IMR-90 (cell line): ENCODE measurements at regions not wholly inside any gene's neighbourhood (a gene's known extent, or its start where the extent isn't known, plus 50 kb on each side); places are given as distances from the start of the nearest gene placed in this dataset.

Experiments
- ATAC-seq: fragments of 200-7000 bp; cut with Tn5 transposase; 2 replicates; pipeline ENCODE4 v1.9.1; 2020; ENCODE audit warnings: low read depth, mild to moderate bottlenecking, moderate library complexity
- BruUV-seq: library from RNA; stranded (reverse); fragments of 400-500 nt; replicated peaks from 2 replicates; lab custom pipeline; 2021; lab: Mats Ljungman, UMichigan
- CTCF ChIA-PET: fragments of 300-600 bp; formaldehyde crosslinking; extraction: SDS; loops from one replicate; lab custom pipeline; 2021; ENCODE audit warnings: antibody characterized with exemption; lab: Yijun Ruan, JAX
- POLR2A ChIA-PET: fragments of 300-600 bp; sonication (Branson Sonifier 250); formaldehyde crosslinking; loops from one replicate; lab custom pipeline; 2022; ENCODE audit warnings: antibody characterized with exemption; ENCODE audit not compliant: unreplicated experiment; lab: Charles Lee
- DNase-seq: peaks from one replicate; pipeline ENCODE4 v3.0.0; 2013
- H2AFZ ChIP-seq: replicated peaks from 2 replicates; pipeline ENCODE3; 2013; ENCODE audit warnings: low read length, mild to moderate bottlenecking; ENCODE audit not compliant: poor library complexity
- H2AK5ac ChIP-seq: 2 replicates; pipeline ENCODE4 v1.6.1; 2013; ENCODE audit warnings: low read depth, low read length, inconsistent platforms
- H2AK9ac ChIP-seq: replicated peaks from 2 replicates; pipeline ENCODE3; 2013; ENCODE audit warnings: mild to moderate bottlenecking, low read depth, low read length, moderate library complexity; ENCODE audit not compliant: poor library complexity
- H2BK120ac ChIP-seq: 2 replicates; pipeline ENCODE4 v1.6.1; 2013; ENCODE audit warnings: low read depth, low read length, inconsistent platforms
- H2BK15ac ChIP-seq: 3 replicates; pipeline ENCODE4 v1.6.1; 2013; ENCODE audit warnings: low read depth, low read length, inconsistent platforms
- H2BK20ac ChIP-seq: 2 replicates; pipeline ENCODE4 v1.6.1; 2013; ENCODE audit warnings: low read depth, mild to moderate bottlenecking, inconsistent platforms, low read length, moderate library complexity
- H2BK5ac ChIP-seq: 2 replicates; pipeline ENCODE4 v1.6.1; 2013; ENCODE audit warnings: mild to moderate bottlenecking, low read depth, low read length, inconsistent platforms; ENCODE audit not compliant: poor library complexity, severe bottlenecking
- H3K14ac ChIP-seq: replicated peaks from 2 replicates; pipeline ENCODE4 v1.6.1; 2013; ENCODE audit warnings: low read depth, low read length, inconsistent platforms
- H3K18ac ChIP-seq: 2 replicates; pipeline ENCODE4 v1.6.1; 2013; ENCODE audit warnings: low read depth, low read length, control low read depth
- H3K23ac ChIP-seq: 2 replicates; pipeline ENCODE4 v1.6.1; 2013; ENCODE audit warnings: low read depth, low read length, inconsistent platforms
- H3K27ac ChIP-seq: 2 replicates; pipeline ENCODE4 v1.5.1; 2013; ENCODE audit warnings: mild to moderate bottlenecking, control low read depth, low read length; ENCODE audit not compliant: insufficient read depth
- H3K27me3 ChIP-seq: 2 replicates; pipeline ENCODE4 v1.6.1; 2013; ENCODE audit warnings: low read length; ENCODE audit not compliant: control insufficient read depth, insufficient read depth
- H3K36me3 ChIP-seq: 2 replicates; pipeline ENCODE4 v1.6.1; 2013; ENCODE audit warnings: low read length, mixed read lengths; ENCODE audit not compliant: control insufficient read depth, insufficient read depth
- H3K4ac ChIP-seq: 2 replicates; pipeline ENCODE4 v1.6.1; 2013; ENCODE audit warnings: low read depth, low read length, inconsistent platforms
- H3K4me1 ChIP-seq: 2 replicates; pipeline ENCODE4 v1.6.1; 2013; ENCODE audit warnings: low read length, mixed read lengths; ENCODE audit not compliant: control insufficient read depth, insufficient read depth
- H3K4me2 ChIP-seq: 2 replicates; pipeline ENCODE4 v1.6.1; 2013; ENCODE audit warnings: low read depth, mild to moderate bottlenecking, control low read depth, low read length, moderate library complexity
- H3K4me3 ChIP-seq: 2 replicates; pipeline ENCODE4 v1.5.1; 2013; ENCODE audit warnings: low read depth, mild to moderate bottlenecking, control low read depth, low read length, moderate library complexity; ENCODE audit not compliant: insufficient read depth
- H3K56ac ChIP-seq: 2 replicates; pipeline ENCODE4 v1.6.1; 2013; ENCODE audit warnings: low read length, inconsistent platforms; ENCODE audit not compliant: insufficient read depth; ENCODE audit errors: extremely low read depth
- H3K79me1 ChIP-seq, 2 experiments: 2 replicates each; pipeline ENCODE4 v1.6.1; 2013; ENCODE audit warnings: low read length in 2 of 2, inconsistent platforms in 1 of 2, low read depth in 1 of 2
- H3K9ac ChIP-seq: 2 replicates; pipeline ENCODE4 v1.6.1; 2013; ENCODE audit warnings: low read depth, low read length, control low read depth
- H3K9me1 ChIP-seq: 2 replicates; pipeline ENCODE4 v1.6.1; 2013; ENCODE audit warnings: low read length, inconsistent platforms; ENCODE audit not compliant: insufficient read depth
- H3K9me3 ChIP-seq: 2 replicates; pipeline ENCODE4 v1.6.1; 2013; ENCODE audit warnings: low read length; ENCODE audit not compliant: control insufficient read depth, insufficient read depth
- H4K20me1 ChIP-seq: 2 replicates; pipeline ENCODE4 v1.6.1; 2013; ENCODE audit warnings: low read length, inconsistent platforms; ENCODE audit not compliant: insufficient read depth
- H4K5ac ChIP-seq: 2 replicates; pipeline ENCODE4 v1.6.1; 2013; ENCODE audit warnings: mild to moderate bottlenecking, low read depth, low read length, control low read depth
- H4K8ac ChIP-seq, 2 experiments: 2 replicates each; pipeline ENCODE4 v1.6.1; 2013; ENCODE audit warnings: low read depth in 2 of 2, low read length in 2 of 2, control low read depth in 1 of 2, inconsistent platforms in 1 of 2
- H4K91ac ChIP-seq: 2 replicates; pipeline ENCODE4 v1.6.1; 2013; ENCODE audit warnings: low read depth, low read length, inconsistent platforms; ENCODE audit not compliant: insufficient read depth
- BHLHE40 ChIP-seq: fragments of 150-350 bp; IDR thresholded peaks from 2 replicates; pipeline ENCODE4 v1.6.1; 2016; ENCODE audit warnings: mild to moderate bottlenecking, low read depth, low read length
- CEBPB ChIP-seq: IDR thresholded peaks from 2 replicates; pipeline ENCODE4 v1.6.1; 2012; ENCODE audit warnings: low read depth, low read length, improper control_type of control experiment
- CHD1 ChIP-seq: IDR thresholded peaks from 2 replicates; pipeline ENCODE4 v1.6.1; 2012; ENCODE audit warnings: low read depth, low read length, improper control_type of control experiment
- FOS ChIP-seq: fragments of 150-350 bp; IDR thresholded peaks from 2 replicates; pipeline ENCODE4 v1.6.1; 2016; ENCODE audit warnings: low read depth, low read length
- MAFK ChIP-seq: IDR thresholded peaks from 2 replicates; pipeline ENCODE4 v1.6.1; 2012; ENCODE audit warnings: low read depth, low read length, improper control_type of control experiment
- MAZ ChIP-seq: IDR thresholded peaks from 2 replicates; pipeline ENCODE4 v1.6.1; 2012; ENCODE audit warnings: low read depth, mild to moderate bottlenecking, low read length, improper control_type of control experiment, moderate library complexity, borderline replicate concordance
- MXI1 ChIP-seq: IDR thresholded peaks from 2 replicates; pipeline ENCODE4 v1.6.1; 2012; ENCODE audit warnings: low read depth, mild to moderate bottlenecking, low read length, moderate library complexity, borderline replicate concordance
- NFE2L2 ChIP-seq: fragments of 150-350 bp; IDR thresholded peaks from 2 replicates; pipeline ENCODE4 v1.6.1; 2016; ENCODE audit warnings: low read depth, mild to moderate bottlenecking, low read length
- POLR2A ChIP-seq: IDR thresholded peaks from 2 replicates; pipeline ENCODE4 v1.6.1; 2012; ENCODE audit warnings: mild to moderate bottlenecking, low read depth, low read length
- RAD21 ChIP-seq: IDR thresholded peaks from 2 replicates; pipeline ENCODE4 v1.6.1; 2012; ENCODE audit warnings: low read length, improper control_type of control experiment
- RCOR1 ChIP-seq: IDR thresholded peaks from 2 replicates; pipeline ENCODE4 v1.6.1; 2012; ENCODE audit warnings: mild to moderate bottlenecking, low read length, improper control_type of control experiment; ENCODE audit not compliant: insufficient replicate concordance
- RFX5 ChIP-seq: IDR thresholded peaks from 2 replicates; pipeline ENCODE4 v1.8.0; 2012; ENCODE audit warnings: low read depth, mild to moderate bottlenecking, low read length, moderate library complexity
- SMC3 ChIP-seq: fragments of 150-350 bp; IDR thresholded peaks from 2 replicates; pipeline ENCODE4 v1.6.1; 2016; ENCODE audit warnings: low read depth, mild to moderate bottlenecking, antibody characterized with exemption, low read length, moderate library complexity
- USF2 ChIP-seq: fragments of 150-350 bp; IDR thresholded peaks from 2 replicates; pipeline ENCODE4 v1.6.1; 2017; ENCODE audit warnings: mild to moderate bottlenecking, antibody characterized with exemption, low read length, low read depth
- dilution Hi-C: fragments of 300-500 bp; cut with HindIII; formaldehyde crosslinking; loops from one replicate; pipeline ENCODE4 v1.14.3; 2018; ENCODE audit warnings: low sequenced_read_pairs; ENCODE audit not compliant: unreplicated experiment
- in situ Hi-C: fragments of 300-500 bp; cut with MboI; formaldehyde crosslinking; loops from 3 replicates; pipeline ENCODE4 v1.14.3; 2019; ENCODE audit warnings: low sequenced_read_pairs, inconsistent platforms, mixed read lengths
- intact Hi-C: fragments of 100-400 bp; cut with micrococcal nuclease; formaldehyde crosslinking; loops from 2 replicates; pipeline ENCODE4 v1.10.0; 2022
- TF ChIP-seq, protein P1 (sequence below): fragments of 150-350 bp; IDR thresholded peaks from 2 replicates; pipeline ENCODE4 v1.6.1; 2016; ENCODE audit warnings: low read depth, mild to moderate bottlenecking, low read length, moderate library complexity, borderline replicate concordance
- TF ChIP-seq, protein P2 (sequence below): conservative IDR thresholded peaks from 2 replicates; pipeline ENCODE4 v1.5.1; 2012; ENCODE audit warnings: mild to moderate bottlenecking, low read depth, low read length, improper control_type of control experiment

DNA sequence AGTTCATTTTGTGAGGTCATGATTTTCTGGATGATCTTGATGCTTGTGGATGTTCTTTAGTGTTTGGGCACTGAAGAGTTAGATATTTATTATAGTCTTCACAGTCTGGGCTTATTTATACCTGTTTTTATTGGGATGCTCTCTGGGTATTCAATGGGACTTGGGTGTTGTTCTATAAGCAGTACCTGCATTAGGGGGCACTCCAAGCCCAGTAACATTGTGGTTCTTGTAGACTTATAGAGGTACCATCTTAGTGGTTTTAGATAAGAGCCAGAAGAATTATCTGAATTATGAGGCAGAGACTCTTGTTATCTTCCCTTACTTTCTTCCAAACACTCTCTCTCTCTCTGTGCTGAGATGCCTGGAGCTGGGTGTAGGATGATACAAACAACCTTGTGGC is 470.0 kb downstream of the PIK3C3 start:
- Histone ChIP-seq H3K4me2 (no peak overlapping the region), H4K5ac (no peak overlapping the region), H4K8ac (no peak overlapping the region), H3K4me3 (no peak overlapping the region), H3K79me1 (no peaks in the 10 kb centered on the region), H2AK5ac (no peak overlapping the region), H3K56ac (no peak overlapping the region), H2BK5ac (no peak overlapping the region), H2BK20ac (no peak overlapping the region), H3K9me1 (no peaks in the 10 kb centered on the region), H3K36me3 (no peaks in the 10 kb centered on the region), H4K20me1 (no peaks in the 10 kb centered on the region), H2BK15ac (no peak overlapping the region), H3K18ac (no peak overlapping the region), H3K27ac (no peak overlapping the region), H2AK9ac (no peak overlapping the region), H2AFZ (no peak overlapping the region), H3K23ac (no peak overlapping the region), H3K4me1 (no peaks in the 10 kb centered on the region), H2BK120ac (no peak overlapping the region), H3K4ac (no peak overlapping the region), H3K14ac (no peak overlapping the region), H3K9ac (no peak overlapping the region), H4K91ac (no peak overlapping the region), H3K9me3 (peaks cover 20% of the 10 kb centered on the region), H3K27me3 (no peaks in the 10 kb centered on the region)
- in situ Hi-C loops (no loop called here), intact Hi-C loops (no loop called here), dilution Hi-C loops (no loop called here)
- ATAC-seq (no peak), DNase-seq (no peak)
- BruUV-seq: no TSS peak
- TF ChIP-seq CHD1 (no peak), CEBPB (no peak), POLR2A (no peak), MXI1 (no peak), FOS (no peak), MAFK (no peak), NFE2L2 (no peak), RAD21 (no peak), MAZ (no peak), RFX5 (no peak), SMC3 (no peak), BHLHE40 (no peak), USF2 (no peak), RCOR1 (no peak)
- TF ChIP-seq, protein P1, sequence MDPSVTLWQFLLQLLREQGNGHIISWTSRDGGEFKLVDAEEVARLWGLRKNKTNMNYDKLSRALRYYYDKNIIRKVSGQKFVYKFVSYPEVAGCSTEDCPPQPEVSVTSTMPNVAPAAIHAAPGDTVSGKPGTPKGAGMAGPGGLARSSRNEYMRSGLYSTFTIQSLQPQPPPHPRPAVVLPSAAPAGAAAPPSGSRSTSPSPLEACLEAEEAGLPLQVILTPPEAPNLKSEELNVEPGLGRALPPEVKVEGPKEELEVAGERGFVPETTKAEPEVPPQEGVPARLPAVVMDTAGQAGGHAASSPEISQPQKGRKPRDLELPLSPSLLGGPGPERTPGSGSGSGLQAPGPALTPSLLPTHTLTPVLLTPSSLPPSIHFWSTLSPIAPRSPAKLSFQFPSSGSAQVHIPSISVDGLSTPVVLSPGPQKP: no peak
- TF ChIP-seq, protein P2, sequence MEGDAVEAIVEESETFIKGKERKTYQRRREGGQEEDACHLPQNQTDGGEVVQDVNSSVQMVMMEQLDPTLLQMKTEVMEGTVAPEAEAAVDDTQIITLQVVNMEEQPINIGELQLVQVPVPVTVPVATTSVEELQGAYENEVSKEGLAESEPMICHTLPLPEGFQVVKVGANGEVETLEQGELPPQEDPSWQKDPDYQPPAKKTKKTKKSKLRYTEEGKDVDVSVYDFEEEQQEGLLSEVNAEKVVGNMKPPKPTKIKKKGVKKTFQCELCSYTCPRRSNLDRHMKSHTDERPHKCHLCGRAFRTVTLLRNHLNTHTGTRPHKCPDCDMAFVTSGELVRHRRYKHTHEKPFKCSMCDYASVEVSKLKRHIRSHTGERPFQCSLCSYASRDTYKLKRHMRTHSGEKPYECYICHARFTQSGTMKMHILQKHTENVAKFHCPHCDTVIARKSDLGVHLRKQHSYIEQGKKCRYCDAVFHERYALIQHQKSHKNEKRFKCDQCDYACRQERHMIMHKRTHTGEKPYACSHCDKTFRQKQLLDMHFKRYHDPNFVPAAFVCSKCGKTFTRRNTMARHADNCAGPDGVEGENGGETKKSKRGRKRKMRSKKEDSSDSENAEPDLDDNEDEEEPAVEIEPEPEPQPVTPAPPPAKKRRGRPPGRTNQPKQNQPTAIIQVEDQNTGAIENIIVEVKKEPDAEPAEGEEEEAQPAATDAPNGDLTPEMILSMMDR: no peak
- ChIA-PET CTCF (no interaction called here), POLR2A (no interaction called here)
